Liver (tissue), 8 donors: ENCODE measurements at regions not wholly inside any gene's neighbourhood (a gene's known extent, or its start where the extent isn't known, plus 50 kb on each side); places are given as distances from the start of the nearest gene placed in this dataset.

Source experiments
- DNase-seq: peaks from one replicate; pipeline ENCODE4 v3.0.0-alpha.2; 2017; ENCODE audit warnings: low spot score
- H3K27ac ChIP-seq, 2 donors: one replicate each; pipeline ENCODE4 v1.7.0; 2013; ENCODE audit warnings: inconsistent platforms in 2 of 2, low read length in 2 of 2, control low read depth in 1 of 2, low read depth in 1 of 2, mild to moderate bottlenecking in 1 of 2
- H3K27me3 ChIP-seq, 4 donors: one replicate each; pipeline versions ENCODE4 v1.6.1 to v1.7.0; 2013; ENCODE audit warnings: low read length in 3 of 4, inconsistent platforms in 1 of 4, mild to moderate bottlenecking in 1 of 4, moderate library complexity in 1 of 4; ENCODE audit not compliant: control insufficient read depth in 4 of 4, insufficient read depth in 4 of 4
- H3K36me3 ChIP-seq, 4 donors: one replicate each; pipeline versions ENCODE4 v1.6.1 to v1.7.0; 2013; ENCODE audit warnings: low read length in 3 of 4, mild to moderate bottlenecking in 3 of 4, low read depth in 1 of 4, moderate library complexity in 1 of 4; ENCODE audit not compliant: control insufficient read depth in 4 of 4, insufficient read depth in 3 of 4
- H3K4me1 ChIP-seq, 4 donors: one replicate each; pipeline versions ENCODE4 v1.6.1 to v1.7.0; 2013; ENCODE audit warnings: low read length in 3 of 4, mild to moderate bottlenecking in 3 of 4, moderate library complexity in 1 of 4; ENCODE audit not compliant: control insufficient read depth in 4 of 4, insufficient read depth in 4 of 4
- H3K4me3 ChIP-seq, 3 donors: one replicate each; pipeline versions ENCODE4 v1.6.1 to v1.7.0; 2013; ENCODE audit warnings: low read length in 3 of 3, control low read depth in 1 of 3, low read depth in 1 of 3, mild to moderate bottlenecking in 1 of 3
- H3K9ac ChIP-seq, 2 donors: one replicate each; pipeline ENCODE4 v1.7.0; 2013; ENCODE audit warnings: low read length in 2 of 2, mild to moderate bottlenecking in 2 of 2, moderate library complexity in 2 of 2, control low read depth in 1 of 2, low read depth in 1 of 2
- H3K9me3 ChIP-seq, 4 donors: one replicate each; pipeline versions ENCODE4 v1.6.1 to v1.7.0; 2013; ENCODE audit warnings: low read length in 3 of 4; ENCODE audit not compliant: control insufficient read depth in 4 of 4
- CTCF ChIP-seq: fragments of 150-350 bp; IDR thresholded peaks from 2 replicates; pipeline ENCODE4 v1.5.1; 2017; ENCODE audit warnings: improper control_type of control experiment, low read depth, low read length; ENCODE audit not compliant: missing input control
- EGR1 ChIP-seq, 2 donors: IDR thresholded peaks; 2 replicates each; pipeline ENCODE4 v1.6.1; 2016 to 2018; ENCODE audit warnings: antibody characterized with exemption in 2 of 2, low read depth in 2 of 2
- FOXA1 ChIP-seq: IDR thresholded peaks from 2 replicates; pipeline ENCODE4 v1.6.1; 2016; ENCODE audit warnings: antibody characterized with exemption
- FOXA2 ChIP-seq: IDR thresholded peaks from 2 replicates; pipeline ENCODE4 v1.6.1; 2016; ENCODE audit warnings: antibody characterized with exemption
- GABPA ChIP-seq, 2 donors: IDR thresholded peaks in 1 of 2; conservative IDR thresholded peaks in 1 of 2; 2 replicates each; pipeline ENCODE4 v1.6.1; 2016; ENCODE audit warnings: antibody characterized with exemption in 2 of 2, mild to moderate bottlenecking in 1 of 2, moderate library complexity in 1 of 2
- HNF4A ChIP-seq, 2 donors: conservative IDR thresholded peaks; 2 replicates each; pipeline ENCODE4 v1.6.1; 2016; ENCODE audit warnings: antibody characterized with exemption in 2 of 2, mild to moderate bottlenecking in 2 of 2
- HNF4G ChIP-seq: IDR thresholded peaks from 2 replicates; pipeline ENCODE4 v1.6.1; 2016; ENCODE audit warnings: antibody characterized with exemption
- JUND ChIP-seq, 2 donors: IDR thresholded peaks; 2 replicates each; pipeline ENCODE4 v1.6.1; 2016; ENCODE audit warnings: antibody characterized with exemption in 2 of 2
- NR2F2 ChIP-seq: IDR thresholded peaks from 2 replicates; pipeline ENCODE4 v1.6.1; 2016; ENCODE audit warnings: antibody characterized with exemption
- RAD21 ChIP-seq, 2 donors: IDR thresholded peaks; 2 replicates each; pipeline ENCODE4 v1.6.1; 2016; ENCODE audit warnings: antibody characterized with exemption in 2 of 2, mild to moderate bottlenecking in 2 of 2
- REST ChIP-seq: IDR thresholded peaks from 2 replicates; pipeline ENCODE4 v1.6.1; 2016; ENCODE audit warnings: antibody characterized with exemption, mild to moderate bottlenecking
- RXRA ChIP-seq, 2 donors: IDR thresholded peaks; 2 replicates each; pipeline ENCODE4 v1.6.1; 2017 to 2018; ENCODE audit warnings: antibody characterized with exemption in 2 of 2, mild to moderate bottlenecking in 1 of 2
- SP1 ChIP-seq: IDR thresholded peaks from 2 replicates; pipeline ENCODE4 v1.6.1; 2018; ENCODE audit warnings: antibody characterized with exemption, mild to moderate bottlenecking
- TAF1 ChIP-seq: conservative IDR thresholded peaks from 2 replicates; pipeline ENCODE4 v1.6.1; 2016; ENCODE audit warnings: antibody characterized with exemption, mild to moderate bottlenecking
- YY1 ChIP-seq: IDR thresholded peaks from 2 replicates; pipeline ENCODE4 v1.6.1; 2016; ENCODE audit warnings: antibody characterized with exemption, mild to moderate bottlenecking
- ZBTB33 ChIP-seq: IDR thresholded peaks from 2 replicates; pipeline ENCODE4 v1.6.1; 2016; ENCODE audit warnings: antibody characterized with exemption
- WGBS: extraction: QIAGEN DNeasy Blood & Tissue Kit; methylation state at CpG from one replicate; pipeline ENCODE4 v1.1.7; 2013; 5-methylcytosine and 5-hydroxymethylcytosine counted together
- TF ChIP-seq, protein P1 (sequence below): IDR thresholded peaks from 2 replicates; pipeline ENCODE4 v1.6.1; 2016; ENCODE audit warnings: antibody characterized with exemption
- TF ChIP-seq, protein P2 (sequence below): IDR thresholded peaks from 2 replicates; pipeline ENCODE4 v1.6.1; 2016; ENCODE audit warnings: antibody characterized with exemption
- donor health status: healthy.
- donor health status: healthy.
- donor health status: healthy.
- donor health status: healthy.
- donor health status: healthy.

DNA sequence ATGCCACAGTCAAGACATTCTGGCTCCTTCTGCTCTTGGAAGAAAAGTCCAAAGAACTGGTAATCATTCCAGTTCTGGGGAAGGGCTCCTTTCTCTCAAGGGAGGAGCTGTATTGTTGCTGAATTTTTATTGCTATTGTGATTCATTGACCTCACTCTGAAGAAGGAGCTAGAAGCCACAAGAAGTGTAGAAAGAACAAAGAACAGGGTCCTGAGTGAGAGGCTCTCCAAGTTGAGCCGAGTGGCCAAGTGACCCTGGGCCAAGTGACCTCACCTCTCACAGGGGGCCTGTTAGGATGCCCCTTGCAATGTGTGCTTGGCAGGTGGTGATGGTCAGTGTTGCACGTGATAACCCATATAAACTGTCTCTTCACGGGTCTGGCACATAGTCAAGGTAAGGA, 173.3 kb downstream of the FGF18 start:
- Histone ChIP-seq H3K27me3 (no peaks in the 10 kb centered on the region), H3K27ac (no peak overlapping the region), H3K4me1 (no peaks in the 10 kb centered on the region), H3K36me3 (no peaks in the 10 kb centered on the region), H3K9me3 (no peaks in the 10 kb centered on the region), H3K4me3 (no peak overlapping the region), H3K9ac (no peak overlapping the region)
- WGBS, result 89% methylated on average over 3 of the region's 3 CpGs
- TF ChIP-seq SP1, result no peak
- TF ChIP-seq REST, result no peak
- TF ChIP-seq FOXA2, result no peak
- no peak for TF ChIP-seq ZBTB33
- no peak for TF ChIP-seq JUND (IDR thresholded peaks at IDR 0.05)
- TF ChIP-seq FOXA1, result no peak
- TF ChIP-seq, protein P1, sequence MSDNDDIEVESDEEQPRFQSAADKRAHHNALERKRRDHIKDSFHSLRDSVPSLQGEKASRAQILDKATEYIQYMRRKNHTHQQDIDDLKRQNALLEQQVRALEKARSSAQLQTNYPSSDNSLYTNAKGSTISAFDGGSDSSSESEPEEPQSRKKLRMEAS, result no peak
- TF ChIP-seq RXRA (IDR thresholded peaks at IDR 0.05), result no peak
- no peak for TF ChIP-seq RAD21 (IDR thresholded peaks at IDR 0.05)
- no peak for TF ChIP-seq NR2F2
- TF ChIP-seq GABPA (IDR thresholded peaks at IDR 0.05 in 1 of 2, conservative IDR thresholded peaks at IDR 0.05 in 1 of 2), result no peak
- no peak for TF ChIP-seq HNF4G
- TF ChIP-seq, protein P2, sequence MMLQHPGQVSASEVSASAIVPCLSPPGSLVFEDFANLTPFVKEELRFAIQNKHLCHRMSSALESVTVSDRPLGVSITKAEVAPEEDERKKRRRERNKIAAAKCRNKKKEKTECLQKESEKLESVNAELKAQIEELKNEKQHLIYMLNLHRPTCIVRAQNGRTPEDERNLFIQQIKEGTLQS, result no peak
- TF ChIP-seq EGR1 (IDR thresholded peaks at IDR 0.05; ENCODE audit: low read depth in 2 of 2), result no peak
- TF ChIP-seq TAF1, result no peak
- TF ChIP-seq CTCF, result no peak
- no peak for TF ChIP-seq YY1
- TF ChIP-seq HNF4A (conservative IDR thresholded peaks at IDR 0.05), result no peak
- no peak for DNase-seq

DNA sequence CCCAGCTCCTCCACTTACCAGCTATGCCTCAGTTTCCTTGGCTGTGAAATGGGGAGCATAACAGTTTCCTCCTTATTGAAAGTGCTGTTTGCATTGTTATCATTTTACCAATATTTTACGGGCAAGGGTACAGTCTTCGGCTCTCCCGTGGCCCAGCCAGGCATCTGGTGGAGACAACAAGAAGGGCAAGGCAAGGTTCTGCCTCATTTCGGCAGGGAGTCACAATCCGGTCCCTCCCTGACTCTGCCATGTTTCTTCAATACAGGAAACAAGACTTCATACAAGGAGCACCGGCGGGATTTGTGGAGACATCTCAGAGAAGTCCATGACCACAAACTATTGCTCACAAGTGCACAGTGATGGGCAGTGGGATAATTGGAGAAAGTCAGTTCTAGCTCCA, 174.0 kb downstream of the FGF18 start:
- DNase-seq, result no peak
- 96% methylated on average over 7 of the region's 7 CpGs for WGBS
- Histone ChIP-seq H3K9me3 (no peaks in the 10 kb centered on the region), H3K9ac (no peak overlapping the region), H3K27ac (no peak overlapping the region), H3K27me3 (no peaks in the 10 kb centered on the region), H3K36me3 (no peaks in the 10 kb centered on the region), H3K4me1 (no peaks in the 10 kb centered on the region), H3K4me3 (no peak overlapping the region)
- TF ChIP-seq RAD21 (IDR thresholded peaks at IDR 0.05) (no peak), FOXA2 (no peak), FOXA1 (no peak), SP1 (no peak), ZBTB33 (no peak), GABPA (IDR thresholded peaks at IDR 0.05 in 1 of 2, conservative IDR thresholded peaks at IDR 0.05 in 1 of 2) (no peak), REST (no peak), TAF1 (no peak), HNF4G (no peak)
- TF ChIP-seq, protein P2, result no peak
- TF ChIP-seq, protein P1, result no peak
